CD14-positive monocyte (primary cell): ENCODE measurements at regions not wholly inside any gene's neighbourhood (a gene's known extent, or its start where the extent isn't known, plus 50 kb on each side); places are given as distances from the start of the nearest gene placed in this dataset.

Source experiments
- DNase-seq, 3 donors: peaks; one replicate each; pipeline ENCODE4 v3.0.0-alpha.2; 2011 to 2022
- H2AFZ ChIP-seq: 2 replicates; pipeline ENCODE4 v1.6.0; 2012; ENCODE audit warnings: mild to moderate bottlenecking, low read depth, low read length, inconsistent platforms; ENCODE audit not compliant: insufficient read depth, poor library complexity, severe bottlenecking
- H3K27ac ChIP-seq, 2 donors: 1 replicate in 1 of 2; 2 replicates in 1 of 2; pipeline ENCODE4 v1.5.1; 2012 to 2013; ENCODE audit warnings: low read length in 2 of 2, control low read depth in 1 of 2, inconsistent platforms in 1 of 2, low read depth in 1 of 2, mild to moderate bottlenecking in 1 of 2
- H3K27me3 ChIP-seq, 2 donors: one replicate each; pipeline versions ENCODE4 v1.6.0 to v1.6.1; 2011 to 2013; ENCODE audit warnings: low read length in 2 of 2; ENCODE audit not compliant: control insufficient read depth in 2 of 2, insufficient read depth in 2 of 2
- H3K36me3 ChIP-seq, 2 donors: replicated peaks in 1 of 2; 1 replicate in 1 of 2; 2 replicates in 1 of 2; pipeline versions ENCODE4 v1.5.1 to v1.6.1; 2012 to 2013; ENCODE audit warnings: low read length in 2 of 2, control low read depth in 1 of 2, inconsistent platforms in 1 of 2, mild to moderate bottlenecking in 1 of 2; ENCODE audit not compliant: insufficient read depth in 2 of 2, control insufficient read depth in 1 of 2
- H3K4me1 ChIP-seq, 2 donors: 1 replicate in 1 of 2; 2 replicates in 1 of 2; pipeline versions ENCODE4 v1.5.1 to v1.6.1; 2012 to 2013; ENCODE audit warnings: low read length in 2 of 2, control low read depth in 1 of 2, inconsistent platforms in 1 of 2, mild to moderate bottlenecking in 1 of 2, moderate library complexity in 1 of 2; ENCODE audit not compliant: insufficient read depth in 2 of 2, control insufficient read depth in 1 of 2
- H3K4me2 ChIP-seq: replicated peaks from 2 replicates; pipeline ENCODE3; 2012; ENCODE audit warnings: low read length, moderate library complexity, mild to moderate bottlenecking; ENCODE audit not compliant: poor library complexity, severe bottlenecking; ENCODE audit errors: extremely low read depth
- H3K4me3 ChIP-seq, 3 experiments: fragments of 200-600 bp in 1 of 3; sonication (generic) in 1 of 3; replicated peaks in 1 of 3; 1 replicate in 2 of 3; 2 replicates in 1 of 3; pipeline ENCODE4 v1.5.1; 2011 to 2013; ENCODE audit warnings: low read length in 3 of 3, mild to moderate bottlenecking in 3 of 3, control low read depth in 2 of 3, low read depth in 2 of 3, inconsistent platforms in 1 of 3, moderate library complexity in 1 of 3
- H3K79me2 ChIP-seq: 2 replicates; pipeline ENCODE4 v1.6.0; 2012; ENCODE audit warnings: mild to moderate bottlenecking, control low read depth, inconsistent platforms, low read length, moderate library complexity; ENCODE audit not compliant: insufficient read depth
- H3K9ac ChIP-seq: 2 replicates; pipeline ENCODE4 v1.6.0; 2017; ENCODE audit warnings: low read length, mild to moderate bottlenecking; ENCODE audit not compliant: insufficient read depth, poor library complexity, severe bottlenecking
- H3K9me3 ChIP-seq, 2 donors: replicated peaks in 1 of 2; 1 replicate in 1 of 2; 2 replicates in 1 of 2; pipeline versions ENCODE4 v1.5.1 to v1.6.1; 2012 to 2013; ENCODE audit warnings: low read length in 2 of 2, control low read depth in 1 of 2; ENCODE audit not compliant: control insufficient read depth in 1 of 2, insufficient read depth in 1 of 2
- H4K20me1 ChIP-seq: 2 replicates; pipeline ENCODE4 v1.6.0; 2012; ENCODE audit warnings: mild to moderate bottlenecking, low read length, control low read depth, moderate library complexity; ENCODE audit not compliant: insufficient read depth
- H3K27ac Mint-ChIP-seq, 7 donors: one replicate each; pipeline ENCODE4 v1.8.0; 2020; ENCODE audit warnings: mild to moderate bottlenecking in 7 of 7, mixed read lengths in 7 of 7, moderate library complexity in 6 of 7, inconsistent platforms in 2 of 7
- H3K27me3 Mint-ChIP-seq, 3 donors: one replicate each; pipeline ENCODE4 v1.8.0; 2021 to 2022; ENCODE audit warnings: low read depth in 3 of 3, mild to moderate bottlenecking in 3 of 3, mixed read lengths in 3 of 3, moderate library complexity in 3 of 3, inconsistent platforms in 1 of 3
- H3K36me3 Mint-ChIP-seq, 2 donors: one replicate each; pipeline ENCODE4 v1.8.0; 2020; ENCODE audit warnings: mixed read lengths in 2 of 2, inconsistent platforms in 1 of 2, mild to moderate bottlenecking in 1 of 2
- H3K4me1 Mint-ChIP-seq: one replicate; pipeline ENCODE4 v1.8.0; 2020; ENCODE audit warnings: mild to moderate bottlenecking, mixed read lengths
- H3K4me3 Mint-ChIP-seq, 2 donors: one replicate each; pipeline ENCODE4 v1.8.0; 2020; ENCODE audit warnings: mild to moderate bottlenecking in 2 of 2, mixed read lengths in 2 of 2, moderate library complexity in 1 of 2
- H3K9me3 Mint-ChIP-seq, 7 donors: one replicate each; pipeline ENCODE4 v1.8.0; 2020 to 2022; ENCODE audit warnings: mixed read lengths in 7 of 7, mild to moderate bottlenecking in 6 of 7, moderate library complexity in 6 of 7, inconsistent platforms in 2 of 7
- CTCF ChIP-seq: fragments of 200-600 bp; IDR thresholded peaks from one replicate; pipeline ENCODE4 v1.8.0; 2022; ENCODE audit warnings: antibody characterized with exemption, mild to moderate bottlenecking
- WGBS: methylation state at CpG from one replicate; pipeline ENCODE4 v1.1.5; 2013; ENCODE audit warnings: missing lambda C conversion rate; ENCODE audit not compliant: insufficient coverage; 5-methylcytosine and 5-hydroxymethylcytosine counted together
- intact Hi-C, 2 donors: fragments of 100-400 bp; cut with micrococcal nuclease; formaldehyde crosslinking; loops; one replicate each; pipeline versions ENCODE4 v1.15.0 to v1.15.1; 2023

- Histone ChIP-seq H2AFZ (no peak overlapping the region), H3K36me3 (no peaks in the 10 kb centered on the region), H3K4me3 (no peak overlapping the region), H3K9ac (no peak overlapping the region), H3K9me3 (peaks cover 0 to 5% of the 10 kb centered on the region in 2 donors), H3K79me2 (no peaks in the 10 kb centered on the region), H3K27me3 (no peaks in the 10 kb centered on the region), H3K27ac (no peak overlapping the region), H3K4me2 (no peak overlapping the region), H3K4me1 (no peaks in the 10 kb centered on the region), H4K20me1 (no peaks in the 10 kb centered on the region)
- Mint-ChIP-seq H3K27me3 (no peaks in the 10 kb centered on the region), H3K4me3 (no peak overlapping the region), H3K4me1 (no peaks in the 10 kb centered on the region), H3K9me3 (peaks cover 0 to 3% (median 2%) of the 10 kb centered on the region in 7 donors), H3K36me3 (no peaks in the 10 kb centered on the region), H3K27ac (no peak overlapping the region)
- no peak for TF ChIP-seq CTCF
- 60% methylated on average over 1 of the region's 2 CpGs for WGBS
- no peak for DNase-seq
- intact Hi-C loops: no loop called here
These were observed 287.2 kb downstream of the NUF2 start for GRCh38 chr1:163608979-163609378.

GRCh38 chr1:163609858-163610257 is 288.1 kb downstream of the NUF2 start:
- Mint-ChIP-seq H3K9me3 (peaks cover 0 to 3% (median 2%) of the 10 kb centered on the region in 7 donors), H3K4me3 (no peak overlapping the region), H3K4me1 (no peaks in the 10 kb centered on the region), H3K36me3 (no peaks in the 10 kb centered on the region), H3K27ac (no peak overlapping the region), H3K27me3 (no peaks in the 10 kb centered on the region)
- Histone ChIP-seq H2AFZ (no peak overlapping the region), H4K20me1 (no peaks in the 10 kb centered on the region), H3K36me3 (no peaks in the 10 kb centered on the region), H3K27me3 (no peaks in the 10 kb centered on the region), H3K4me1 (no peaks in the 10 kb centered on the region), H3K4me2 (no peak overlapping the region), H3K79me2 (no peaks in the 10 kb centered on the region), H3K9ac (no peak overlapping the region), H3K27ac (no peak overlapping the region), H3K4me3 (no peak overlapping the region), H3K9me3 (peaks cover 0 to 5% of the 10 kb centered on the region in 2 donors)
- no peak for TF ChIP-seq CTCF
- DNase-seq: no peak
- intact Hi-C loops: no loop called here
- WGBS: 92% methylated on average over 2 of the region's 4 CpGs
